Hepatocyte (in vitro differentiated cells): ENCODE measurements at regions not wholly inside any gene's neighbourhood (a gene's known extent, or its start where the extent isn't known, plus 50 kb on each side); places are given as distances from the start of the nearest gene placed in this dataset.

Experiments
- DNase-seq: peaks from one replicate; pipeline ENCODE4 v3.0.0-alpha.2; 2016; ENCODE audit warnings: low spot score
- H2AFZ ChIP-seq: fragments of 200-600 bp; sonication (generic); 2 replicates; pipeline ENCODE4 v1.6.0; 2016; ENCODE audit warnings: antibody characterized with exemption, mild to moderate bottlenecking
- H3K27ac ChIP-seq: fragments of 200-600 bp; sonication (generic); 2 replicates; pipeline ENCODE4 v1.5.1; 2016; ENCODE audit warnings: mild to moderate bottlenecking
- H3K27me3 ChIP-seq: fragments of 200-600 bp; sonication (generic); 2 replicates; pipeline ENCODE4 v1.6.1; 2016
- H3K36me3 ChIP-seq: fragments of 200-600 bp; sonication (generic); replicated peaks from 2 replicates; pipeline ENCODE4 v1.5.1; 2016; ENCODE audit warnings: low read depth; ENCODE audit not compliant: insufficient read depth
- H3K4me1 ChIP-seq: fragments of 200-600 bp; sonication (generic); 2 replicates; pipeline ENCODE4 v1.5.1; 2016; ENCODE audit warnings: mild to moderate bottlenecking, moderate library complexity; ENCODE audit not compliant: insufficient read depth
- H3K4me2 ChIP-seq: fragments of 200-600 bp; sonication (generic); 2 replicates; pipeline ENCODE4 v1.6.0; 2016
- H3K4me3 ChIP-seq: fragments of 200-600 bp; sonication (generic); 2 replicates; pipeline ENCODE4 v1.5.1; 2016; ENCODE audit warnings: mild to moderate bottlenecking
- H3K79me2 ChIP-seq: fragments of 200-600 bp; sonication (generic); 2 replicates; pipeline ENCODE4 v1.6.0; 2017; ENCODE audit warnings: mild to moderate bottlenecking
- H3K9me2 ChIP-seq: fragments of 200-600 bp; sonication (generic); replicated peaks from 2 replicates; pipeline ENCODE4 v1.6.0; 2017; ENCODE audit warnings: mild to moderate bottlenecking; ENCODE audit not compliant: insufficient read depth
- H3K9me3 ChIP-seq: fragments of 200-600 bp; sonication (generic); 2 replicates; pipeline ENCODE4 v1.5.1; 2016; ENCODE audit warnings: low read depth, mild to moderate bottlenecking
- H4K20me1 ChIP-seq: fragments of 200-600 bp; sonication (generic); 2 replicates; pipeline ENCODE4 v1.6.0; 2016; ENCODE audit warnings: mild to moderate bottlenecking; ENCODE audit not compliant: insufficient read depth, poor library complexity, severe bottlenecking
- CTCF ChIP-seq: fragments of 200-600 bp; sonication (generic); IDR thresholded peaks from 2 replicates; pipeline ENCODE4 v1.5.1; 2016; ENCODE audit warnings: antibody characterized with exemption, mild to moderate bottlenecking; ENCODE audit not compliant: poor library complexity
- EZH2 ChIP-seq: fragments of 200-600 bp; sonication (generic); IDR thresholded peaks from 2 replicates; pipeline ENCODE4 v1.6.1; 2016; ENCODE audit warnings: antibody characterized with exemption, mild to moderate bottlenecking, borderline replicate concordance
- EZH2phosphoT487 ChIP-seq: fragments of 200-600 bp; sonication (generic); IDR thresholded peaks from one replicate; pipeline ENCODE4 v1.6.1; 2018; ENCODE audit warnings: antibody characterized with exemption, mild to moderate bottlenecking, low read depth, moderate library complexity; ENCODE audit not compliant: unreplicated experiment, severe bottlenecking
- WGBS: methylation state at CpG from one replicate; pipeline ENCODE4 v1.1.6; 2016; ENCODE audit warnings: low lambda C conversion rate; ENCODE audit errors: missing lambda C conversion rate; 5-methylcytosine and 5-hydroxymethylcytosine counted together

GRCh38 chr20:60136645-60137401, 178.6 kb downstream of the CDH26 start:
- TF ChIP-seq CTCF (no peak), EZH2phosphoT487 (no peak), EZH2 (no peak)
- Histone ChIP-seq H3K36me3 (no peaks in the 10 kb centered on the region), H3K27ac (no peak overlapping the region), H3K9me3 (no peaks in the 10 kb centered on the region), H3K79me2 (no peaks in the 10 kb centered on the region), H4K20me1 (no peaks in the 10 kb centered on the region), H3K27me3 (no peaks in the 10 kb centered on the region), H3K4me3 (no peak overlapping the region), H3K9me2 (no peaks in the 10 kb centered on the region), H3K4me1 (no peaks in the 10 kb centered on the region), H2AFZ (no peak overlapping the region), H3K4me2 (no peak overlapping the region)
- WGBS, result 76% methylated on average over 7 of the region's 7 CpGs
- DNase-seq, result no peak

GRCh38 chr20:60137657-60138245, 179.5 kb downstream of the CDH26 start:
- Histone ChIP-seq H3K79me2 (no peaks in the 10 kb centered on the region), H2AFZ (no peak overlapping the region), H3K27me3 (no peaks in the 10 kb centered on the region), H3K9me2 (no peaks in the 10 kb centered on the region), H3K27ac (no peak overlapping the region), H4K20me1 (no peaks in the 10 kb centered on the region), H3K9me3 (no peaks in the 10 kb centered on the region), H3K4me2 (no peak overlapping the region), H3K36me3 (no peaks in the 10 kb centered on the region), H3K4me1 (no peaks in the 10 kb centered on the region), H3K4me3 (no peak overlapping the region)
- TF ChIP-seq EZH2 (no peak), CTCF (peak; percentile 17)
- WGBS, result 81% methylated on average over 3 of the region's 3 CpGs
- no peak for DNase-seq

GRCh38 chr20:60138256-60139220, 180.3 kb downstream of the CDH26 start:
- H3K4me1 ChIP-seq, result no peaks in the 10 kb centered on the region
- H3K4me3 ChIP-seq, result no peak overlapping the region
- H3K27ac ChIP-seq, result no peak overlapping the region
- TF ChIP-seq CTCF (no peak), EZH2phosphoT487 (no peak), EZH2 (no peak)
- no peaks in the 10 kb centered on the region for H3K9me2 ChIP-seq
- H3K9me3 ChIP-seq, result no peaks in the 10 kb centered on the region
- no peaks in the 10 kb centered on the region for H3K79me2 ChIP-seq
- H4K20me1 ChIP-seq, result no peaks in the 10 kb centered on the region
- H3K27me3 ChIP-seq, result no peaks in the 10 kb centered on the region
- no peak overlapping the region for H3K4me2 ChIP-seq
- no peak overlapping the region for H2AFZ ChIP-seq
- no peaks in the 10 kb centered on the region for H3K36me3 ChIP-seq
- no peak for DNase-seq
- WGBS, result 93% methylated on average over 39 of the region's 39 CpGs
